GM12878 (cell line): ENCODE measurements at regions not wholly inside any gene's neighbourhood (a gene's known extent, or its start where the extent isn't known, plus 50 kb on each side); places are given as distances from the start of the nearest gene placed in this dataset.
"Not testable (repeated sequence)": the region's sequence is repeated elsewhere in the genome, so short reads cannot be mapped to it uniquely, and the experiment has no call there.

Experiments used
- DPF2 ChIP-seq: fragments of 450-650 bp; IDR thresholded peaks from 2 replicates; pipeline ENCODE4 v1.6.1; 2017; ENCODE audit warnings: mild to moderate bottlenecking
- POLR2A ChIP-seq: IDR thresholded peaks from 2 replicates; pipeline ENCODE4 v1.6.1; 2011; ENCODE audit warnings: low read depth, mild to moderate bottlenecking, low read length
- POLR2AphosphoS5 ChIP-seq: IDR thresholded peaks from 2 replicates; pipeline ENCODE4 v1.6.1; 2011; ENCODE audit warnings: mild to moderate bottlenecking, low read length, inconsistent platforms
- TCF7 ChIP-seq: IDR thresholded peaks from 2 replicates; pipeline ENCODE4 v1.6.1; 2014; ENCODE audit warnings: antibody characterized with exemption, borderline replicate concordance
- TF ChIP-seq, protein P1 (sequence below), 3 experiments: IDR thresholded peaks in 2 of 3; conservative IDR thresholded peaks in 1 of 3; 2 replicates each; pipeline ENCODE4 v1.5.1; 2011; ENCODE audit warnings: low read depth in 3 of 3, low read length in 3 of 3, mild to moderate bottlenecking in 3 of 3, control low read depth in 2 of 3, moderate library complexity in 2 of 3, inconsistent platforms in 1 of 3, mixed read lengths in 1 of 3; ENCODE audit not compliant: control insufficient read depth in 2 of 3, insufficient read depth in 1 of 3; ENCODE audit errors: extremely low read depth in 1 of 3

DNA sequence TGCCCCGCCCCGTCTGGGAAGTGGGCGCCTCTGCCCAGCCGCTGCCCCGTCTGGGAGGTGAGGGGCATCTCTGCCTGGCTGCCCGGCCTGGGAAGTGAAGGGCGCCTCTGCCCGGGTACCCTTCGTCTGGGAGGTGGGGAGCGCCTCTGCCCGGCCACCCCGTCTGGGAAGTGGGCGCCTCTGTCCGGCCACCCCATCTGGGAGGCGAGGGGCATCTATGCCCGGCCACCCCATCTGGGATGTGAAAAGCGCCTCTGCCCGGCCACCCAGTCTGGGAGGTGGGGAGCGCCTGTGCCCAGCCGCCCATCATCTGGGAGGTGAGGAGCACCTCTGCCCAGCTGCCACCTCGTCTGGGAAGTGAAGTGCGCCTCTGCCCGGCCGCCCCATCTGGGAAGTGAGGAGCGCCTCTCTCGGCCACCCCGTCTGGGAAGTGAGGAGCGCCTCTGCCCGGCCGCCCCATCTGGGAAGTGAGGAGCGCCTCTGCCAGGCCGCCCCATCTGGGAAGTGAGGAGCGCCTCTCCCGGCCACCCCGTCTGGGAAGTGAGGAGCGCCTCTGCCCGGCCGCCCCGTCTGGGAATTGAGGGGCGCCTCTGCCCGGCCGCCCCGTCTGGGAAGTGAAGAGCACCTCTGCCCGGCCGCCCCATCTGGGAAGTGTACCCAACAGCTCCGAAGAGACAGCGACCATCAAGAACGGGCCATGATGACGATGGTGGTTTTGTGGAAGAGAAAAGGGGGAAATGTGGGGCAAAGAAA lies 58.3 kb upstream of the PARP8 start:
- not testable (repeated sequence) for TF ChIP-seq DPF2, TCF7, POLR2AphosphoS5, POLR2A
- TF ChIP-seq, protein P1, sequence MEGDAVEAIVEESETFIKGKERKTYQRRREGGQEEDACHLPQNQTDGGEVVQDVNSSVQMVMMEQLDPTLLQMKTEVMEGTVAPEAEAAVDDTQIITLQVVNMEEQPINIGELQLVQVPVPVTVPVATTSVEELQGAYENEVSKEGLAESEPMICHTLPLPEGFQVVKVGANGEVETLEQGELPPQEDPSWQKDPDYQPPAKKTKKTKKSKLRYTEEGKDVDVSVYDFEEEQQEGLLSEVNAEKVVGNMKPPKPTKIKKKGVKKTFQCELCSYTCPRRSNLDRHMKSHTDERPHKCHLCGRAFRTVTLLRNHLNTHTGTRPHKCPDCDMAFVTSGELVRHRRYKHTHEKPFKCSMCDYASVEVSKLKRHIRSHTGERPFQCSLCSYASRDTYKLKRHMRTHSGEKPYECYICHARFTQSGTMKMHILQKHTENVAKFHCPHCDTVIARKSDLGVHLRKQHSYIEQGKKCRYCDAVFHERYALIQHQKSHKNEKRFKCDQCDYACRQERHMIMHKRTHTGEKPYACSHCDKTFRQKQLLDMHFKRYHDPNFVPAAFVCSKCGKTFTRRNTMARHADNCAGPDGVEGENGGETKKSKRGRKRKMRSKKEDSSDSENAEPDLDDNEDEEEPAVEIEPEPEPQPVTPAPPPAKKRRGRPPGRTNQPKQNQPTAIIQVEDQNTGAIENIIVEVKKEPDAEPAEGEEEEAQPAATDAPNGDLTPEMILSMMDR (IDR thresholded peaks at IDR 0.05 in 2 of 3, conservative IDR thresholded peaks at IDR 0.05 in 1 of 3; ENCODE audit: control insufficient read depth in 2 of 3, extremely low read depth in 1 of 3, insufficient read depth in 1 of 3, low read depth in 3 of 3, low read length in 3 of 3) = not testable (repeated sequence)
